HEK293T (cell line): ENCODE measurements at regions not wholly inside any gene's neighbourhood (a gene's known extent, or its start where the extent isn't known, plus 50 kb on each side); places are given as distances from the start of the nearest gene placed in this dataset.

Source experiments
- SP1 ChIP-seq: fragments of 450-650 bp; IDR thresholded peaks from 2 replicates; pipeline ENCODE4 v1.6.1; 2017
- SUZ12 ChIP-seq: fragments of 450-650 bp; IDR thresholded peaks from 2 replicates; pipeline ENCODE4 v1.6.1; 2016; ENCODE audit warnings: mild to moderate bottlenecking

- no peak for TF ChIP-seq SUZ12
- TF ChIP-seq SP1 = no peak
Observed at GRCh38 chr7:49324040-49324439, 399.7 kb downstream of the CDC14C start.
